Mesenchymal stem cell (in vitro differentiated cells and primary cell): ENCODE measurements at regions not wholly inside any gene's neighbourhood (a gene's known extent, or its start where the extent isn't known, plus 50 kb on each side); places are given as distances from the start of the nearest gene placed in this dataset.

Source experiments
- DNase-seq: peaks from one replicate; pipeline ENCODE4 v3.0.0-alpha.2; 2013
- H2AFZ ChIP-seq: one replicate; pipeline ENCODE4 v1.6.1; 2013; ENCODE audit warnings: low read depth, mild to moderate bottlenecking, control low read depth, inconsistent platforms, low read length, moderate library complexity
- H2AK5ac ChIP-seq: 2 replicates; pipeline ENCODE4 v1.6.1; 2013; ENCODE audit warnings: low read length, moderate library complexity, mild to moderate bottlenecking, inconsistent platforms; ENCODE audit not compliant: severe bottlenecking
- H2BK120ac ChIP-seq: one replicate; pipeline ENCODE4 v1.6.1; 2013; ENCODE audit warnings: low read depth, mild to moderate bottlenecking, inconsistent platforms, low read length, moderate library complexity
- H2BK12ac ChIP-seq, 2 experiments: one replicate each; pipeline ENCODE4 v1.6.1; 2013; ENCODE audit warnings: inconsistent platforms in 2 of 2, low read length in 2 of 2, mild to moderate bottlenecking in 2 of 2, moderate library complexity in 2 of 2, control low read depth in 1 of 2
- H2BK15ac ChIP-seq: one replicate; pipeline ENCODE4 v1.6.1; 2013; ENCODE audit warnings: mild to moderate bottlenecking, low read depth, inconsistent platforms; ENCODE audit not compliant: poor library complexity, severe bottlenecking
- H2BK5ac ChIP-seq: 2 replicates; pipeline ENCODE4 v1.6.1; 2013; ENCODE audit warnings: low read depth, mild to moderate bottlenecking, low read length, control low read depth, inconsistent platforms; ENCODE audit not compliant: poor library complexity, severe bottlenecking
- H3K14ac ChIP-seq, 2 experiments: one replicate each; pipeline ENCODE4 v1.6.1; 2013; ENCODE audit warnings: inconsistent platforms in 2 of 2, low read length in 2 of 2, control low read depth in 1 of 2, mild to moderate bottlenecking in 1 of 2, moderate library complexity in 1 of 2
- H3K18ac ChIP-seq, 2 experiments: one replicate each; pipeline ENCODE4 v1.6.1; 2013; ENCODE audit warnings: inconsistent platforms in 2 of 2, low read length in 2 of 2, control low read depth in 1 of 2, low read depth in 1 of 2, mild to moderate bottlenecking in 1 of 2
- H3K23ac ChIP-seq, 2 experiments: one replicate each; pipeline ENCODE4 v1.6.1; 2013; ENCODE audit warnings: inconsistent platforms in 2 of 2, low read length in 2 of 2, mild to moderate bottlenecking in 2 of 2, moderate library complexity in 2 of 2, control low read depth in 1 of 2
- H3K27ac ChIP-seq: 2 replicates; pipeline ENCODE4 v1.5.1; 2013; ENCODE audit warnings: mild to moderate bottlenecking, moderate library complexity, low read length, control low read depth, inconsistent platforms; ENCODE audit not compliant: poor library complexity, severe bottlenecking
- H3K27me3 ChIP-seq, 2 experiments: 2 replicates each; pipeline versions ENCODE4 v1.6.1 to v1.7.0; 2013; ENCODE audit warnings: low read length in 2 of 2, mild to moderate bottlenecking in 2 of 2, moderate library complexity in 2 of 2, control low read depth in 1 of 2, inconsistent platforms in 1 of 2; ENCODE audit not compliant: control insufficient read depth in 1 of 2, insufficient read depth in 1 of 2
- H3K36me3 ChIP-seq, 2 experiments: 2 replicates each; pipeline versions ENCODE4 v1.6.1 to v1.7.0; 2013; ENCODE audit warnings: low read length in 2 of 2, control low read depth in 1 of 2, inconsistent platforms in 1 of 2, low read depth in 1 of 2, mild to moderate bottlenecking in 1 of 2; ENCODE audit not compliant: insufficient read depth in 2 of 2, control insufficient read depth in 1 of 2
- H3K4ac ChIP-seq, 2 experiments: one replicate each; pipeline ENCODE4 v1.6.1; 2013; ENCODE audit warnings: inconsistent platforms in 2 of 2, low read length in 2 of 2, mild to moderate bottlenecking in 2 of 2, moderate library complexity in 2 of 2, control low read depth in 1 of 2, low read depth in 1 of 2
- H3K4me1 ChIP-seq: 2 replicates; pipeline ENCODE4 v1.6.1; 2013; ENCODE audit warnings: low read depth, low read length, control low read depth; ENCODE audit not compliant: control insufficient read depth, insufficient read depth
- H3K4me2 ChIP-seq: 2 replicates; pipeline ENCODE4 v1.6.1; 2013; ENCODE audit warnings: low read length, mild to moderate bottlenecking, inconsistent platforms; ENCODE audit not compliant: poor library complexity, severe bottlenecking
- H3K4me3 ChIP-seq, 2 experiments: 2 replicates each; pipeline versions ENCODE4 v1.5.1 to v1.7.0; 2013; ENCODE audit warnings: low read length in 2 of 2, mild to moderate bottlenecking in 2 of 2, control low read depth in 1 of 2, low read depth in 1 of 2; ENCODE audit not compliant: insufficient read depth in 1 of 2
- H3K79me1 ChIP-seq: replicated peaks from 2 replicates; pipeline ENCODE4 v1.6.1; 2013; ENCODE audit warnings: mild to moderate bottlenecking, control low read depth, low read length, inconsistent platforms; ENCODE audit not compliant: poor library complexity, severe bottlenecking
- H3K9ac ChIP-seq: 2 replicates; pipeline ENCODE4 v1.7.0; 2013; ENCODE audit warnings: mild to moderate bottlenecking, low read length, moderate library complexity
- H3K9me3 ChIP-seq: 2 replicates; pipeline ENCODE4 v1.7.0; 2013; ENCODE audit warnings: mild to moderate bottlenecking, low read length; ENCODE audit not compliant: control insufficient read depth
- H4K8ac ChIP-seq: one replicate; pipeline ENCODE4 v1.6.1; 2013; ENCODE audit warnings: inconsistent platforms, mild to moderate bottlenecking, low read length, moderate library complexity
- H4K91ac ChIP-seq: one replicate; pipeline ENCODE4 v1.6.1; 2013; ENCODE audit warnings: mild to moderate bottlenecking, low read length, inconsistent platforms
- WGBS: methylation state at CpG from one replicate; pipeline ENCODE4 v1.1.7; 2013; ENCODE audit warnings: mixed read lengths; 5-methylcytosine and 5-hydroxymethylcytosine counted together

GRCh38 chr1:41978986-41979385, 60.3 kb upstream of the HIVEP3 start:
- no peaks in the 10 kb centered on the region for H3K36me3 ChIP-seq
- H3K4ac ChIP-seq: no peak overlapping the region
- no peak overlapping the region for H3K4me2 ChIP-seq
- no peak overlapping the region for H3K14ac ChIP-seq
- no peak overlapping the region for H2AK5ac ChIP-seq
- peaks cover 38% of the 10 kb centered on the region for H3K79me1 ChIP-seq
- H2AFZ ChIP-seq: no peak overlapping the region
- no peak overlapping the region for H3K27ac ChIP-seq
- H2BK12ac ChIP-seq: no peak overlapping the region
- no peak overlapping the region for H3K4me3 ChIP-seq
- H2BK5ac ChIP-seq: no peak overlapping the region
- H3K4me1 ChIP-seq: peaks cover 10% of the 10 kb centered on the region
- H3K27me3 ChIP-seq: no peaks in the 10 kb centered on the region
- 72% methylated on average over 4 of the region's 4 CpGs for WGBS
- no peak overlapping the region for H3K18ac ChIP-seq
- H4K91ac ChIP-seq: no peak overlapping the region
- H3K9me3 ChIP-seq: no peaks in the 10 kb centered on the region
- H2BK15ac ChIP-seq: no peak overlapping the region
- no peak overlapping the region for H3K23ac ChIP-seq
- no peak overlapping the region for H2BK120ac ChIP-seq
- DNase-seq: no peak
- H4K8ac ChIP-seq: no peak overlapping the region
- H3K9ac ChIP-seq: no peak overlapping the region

GRCh38 chr1:41977326-41977725, 58.6 kb upstream of the HIVEP3 start:
- no peaks in the 10 kb centered on the region for H3K36me3 ChIP-seq
- peaks cover 38% of the 10 kb centered on the region for H3K79me1 ChIP-seq
- H3K4me3 ChIP-seq: no peak overlapping the region
- no peak overlapping the region for H3K4ac ChIP-seq
- H4K8ac ChIP-seq: no peak overlapping the region
- no peak overlapping the region for H3K14ac ChIP-seq
- peaks cover 10% of the 10 kb centered on the region for H3K4me1 ChIP-seq
- no peak overlapping the region for H2BK120ac ChIP-seq
- no peak overlapping the region for H3K18ac ChIP-seq
- WGBS: 59% methylated on average over 2 of the region's 4 CpGs
- H3K9ac ChIP-seq: no peak overlapping the region
- H2AFZ ChIP-seq: no peak overlapping the region
- H3K27me3 ChIP-seq: no peaks in the 10 kb centered on the region
- no peak overlapping the region for H2BK15ac ChIP-seq
- no peak overlapping the region for H3K27ac ChIP-seq
- H2AK5ac ChIP-seq: no peak overlapping the region
- no peak overlapping the region for H2BK5ac ChIP-seq
- no peak overlapping the region for H3K4me2 ChIP-seq
- DNase-seq: no peak
- H4K91ac ChIP-seq: no peak overlapping the region
- no peaks in the 10 kb centered on the region for H3K9me3 ChIP-seq
- H3K23ac ChIP-seq: no peak overlapping the region
- H2BK12ac ChIP-seq: no peak overlapping the region

GRCh38 chr1:41976671-41977070, 57.9 kb upstream of the HIVEP3 start:
- H3K9ac ChIP-seq: no peak overlapping the region
- H2BK120ac ChIP-seq: no peak overlapping the region
- no peak overlapping the region for H3K27ac ChIP-seq
- no peaks in the 10 kb centered on the region for H3K36me3 ChIP-seq
- no peak overlapping the region for H2BK15ac ChIP-seq
- no peak overlapping the region for H2BK12ac ChIP-seq
- no peaks in the 10 kb centered on the region for H3K27me3 ChIP-seq
- no peak overlapping the region for H3K4me2 ChIP-seq
- no peak overlapping the region for H2BK5ac ChIP-seq
- H4K8ac ChIP-seq: no peak overlapping the region
- no peak overlapping the region for H3K14ac ChIP-seq
- H3K4ac ChIP-seq: no peak overlapping the region
- H3K9me3 ChIP-seq: no peaks in the 10 kb centered on the region
- H3K4me1 ChIP-seq: peaks cover 9% of the 10 kb centered on the region
- H2AFZ ChIP-seq: no peak overlapping the region
- no peak overlapping the region for H3K18ac ChIP-seq
- no peak overlapping the region for H4K91ac ChIP-seq
- no peak for DNase-seq
- no peak overlapping the region for H2AK5ac ChIP-seq
- no peak overlapping the region for H3K4me3 ChIP-seq
- peaks cover 36% of the 10 kb centered on the region for H3K79me1 ChIP-seq
- no peak overlapping the region for H3K23ac ChIP-seq
- WGBS: 94% methylated on average over 6 of the region's 7 CpGs

GRCh38 chr1:41975850-41976569, 57.3 kb upstream of the HIVEP3 start:
- H2BK5ac ChIP-seq: no peak overlapping the region
- no peak overlapping the region for H2BK12ac ChIP-seq
- H2BK120ac ChIP-seq: no peak overlapping the region
- WGBS: 88% methylated on average over 11 of the region's 12 CpGs
- H3K9me3 ChIP-seq: no peaks in the 10 kb centered on the region
- H3K79me1 ChIP-seq: peaks cover 35% of the 10 kb centered on the region
- no peak overlapping the region for H2AK5ac ChIP-seq
- no peaks in the 10 kb centered on the region for H3K27me3 ChIP-seq
- no peak overlapping the region for H2AFZ ChIP-seq
- no peak overlapping the region for H3K4ac ChIP-seq
- H4K91ac ChIP-seq: no peak overlapping the region
- no peak overlapping the region for H3K9ac ChIP-seq
- no peak overlapping the region for H2BK15ac ChIP-seq
- no peak overlapping the region for H3K23ac ChIP-seq
- no peak overlapping the region for H3K4me2 ChIP-seq
- no peak overlapping the region for H4K8ac ChIP-seq
- no peak overlapping the region for H3K14ac ChIP-seq
- H3K4me3 ChIP-seq: no peak overlapping the region
- DNase-seq: no peak
- H3K36me3 ChIP-seq: no peaks in the 10 kb centered on the region
- H3K18ac ChIP-seq: no peak overlapping the region
- no peak overlapping the region for H3K27ac ChIP-seq
- H3K4me1 ChIP-seq: peaks cover 6% of the 10 kb centered on the region
